Naive thymus-derived CD8-positive, alpha-beta T cell (primary cell): ENCODE measurements at regions not wholly inside any gene's neighbourhood (a gene's known extent, or its start where the extent isn't known, plus 50 kb on each side); places are given as distances from the start of the nearest gene placed in this dataset.

Experiments
- ATAC-seq, 2 donors: fragments of 150-1000 bp; cut with Tn5 transposase in 1 of 2; sonication (Bioruptor Pico), chemical (Tn5 transposase) in 1 of 2; 1 replicate in 1 of 2; 2 replicates in 1 of 2; pipeline ENCODE4 v1.10.0; 2021; ENCODE audit warnings: mild to moderate bottlenecking in 2 of 2, moderate library complexity in 2 of 2
- POLR2A ChIA-PET: fragments of 350-600 bp; sonication (Branson Sonifier 250); formaldehyde crosslinking; loops from one replicate; lab custom pipeline; 2021; ENCODE audit warnings: antibody characterized with exemption; lab: Charles Lee
- DNase-seq, 10 donors: peaks; one replicate each; pipeline versions ENCODE4 v3.0.0 to v3.0.0-alpha.2; 2020 to 2022
- H3K27ac Mint-ChIP-seq, 10 donors: one replicate each; pipeline ENCODE4 v1.8.0; 2020 to 2022; ENCODE audit warnings: mild to moderate bottlenecking in 10 of 10, mixed read lengths in 10 of 10, moderate library complexity in 4 of 10, inconsistent platforms in 1 of 10
- H3K27me3 Mint-ChIP-seq, 5 donors: one replicate each; pipeline ENCODE4 v1.8.0; 2021 to 2022; ENCODE audit warnings: mixed read lengths in 5 of 5
- H3K36me3 Mint-ChIP-seq, 3 donors: one replicate each; pipeline ENCODE4 v1.8.0; 2020 to 2022; ENCODE audit warnings: mixed read lengths in 3 of 3, mild to moderate bottlenecking in 2 of 3, inconsistent platforms in 1 of 3
- H3K4me1 Mint-ChIP-seq, 4 donors: one replicate each; pipeline ENCODE4 v1.8.0; 2021 to 2022; ENCODE audit warnings: mixed read lengths in 4 of 4
- H3K4me3 Mint-ChIP-seq, 10 donors: one replicate each; pipeline ENCODE4 v1.8.0; 2020 to 2022; ENCODE audit warnings: mild to moderate bottlenecking in 10 of 10, mixed read lengths in 10 of 10, moderate library complexity in 6 of 10, inconsistent platforms in 1 of 10
- H3K9me3 Mint-ChIP-seq, 9 donors: one replicate each; pipeline ENCODE4 v1.8.0; 2020 to 2022; ENCODE audit warnings: mixed read lengths in 9 of 9, mild to moderate bottlenecking in 3 of 9, inconsistent platforms in 1 of 9, moderate library complexity in 1 of 9

- H3K4me3 Mint-ChIP-seq = no peak overlapping the region
- POLR2A ChIA-PET = no interaction called here
- no peaks in the 10 kb centered on the region for H3K36me3 Mint-ChIP-seq
- no peak overlapping the region for H3K27ac Mint-ChIP-seq
- peaks cover 0 to 5% (median 0%) of the 10 kb centered on the region in 9 donors for H3K9me3 Mint-ChIP-seq
- H3K27me3 Mint-ChIP-seq = peaks cover 0 to 5% (median 0%) of the 10 kb centered on the region in 5 donors
- DNase-seq = no peak
- ATAC-seq = no peak
- H3K4me1 Mint-ChIP-seq = no peaks in the 10 kb centered on the region
Measured at GRCh38 chr2:59196491-59196890, 955.4 kb upstream of the FANCL start.

DNA sequence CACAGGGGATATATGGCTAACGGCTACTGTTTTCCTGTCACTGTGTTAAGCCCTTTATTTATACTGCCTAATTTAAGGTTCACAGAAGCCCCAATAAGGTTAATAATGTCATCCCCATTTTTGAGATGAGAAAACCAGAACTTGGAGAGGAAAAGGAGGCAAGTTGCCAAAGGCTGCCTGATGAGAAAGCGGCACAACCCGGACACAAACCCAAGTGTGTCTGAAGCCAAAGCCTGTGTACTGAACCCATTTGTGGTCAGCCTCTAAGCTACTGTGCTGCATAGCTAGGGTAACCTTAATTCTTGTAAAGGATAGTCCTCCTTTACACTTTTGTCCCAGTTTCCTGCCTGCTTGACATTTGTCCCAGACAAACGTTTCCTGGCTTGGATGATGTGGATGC, 954.7 kb upstream of the FANCL start:
- no peaks in the 10 kb centered on the region for H3K4me1 Mint-ChIP-seq
- no peak for DNase-seq
- no peaks in the 10 kb centered on the region for H3K36me3 Mint-ChIP-seq

DNA sequence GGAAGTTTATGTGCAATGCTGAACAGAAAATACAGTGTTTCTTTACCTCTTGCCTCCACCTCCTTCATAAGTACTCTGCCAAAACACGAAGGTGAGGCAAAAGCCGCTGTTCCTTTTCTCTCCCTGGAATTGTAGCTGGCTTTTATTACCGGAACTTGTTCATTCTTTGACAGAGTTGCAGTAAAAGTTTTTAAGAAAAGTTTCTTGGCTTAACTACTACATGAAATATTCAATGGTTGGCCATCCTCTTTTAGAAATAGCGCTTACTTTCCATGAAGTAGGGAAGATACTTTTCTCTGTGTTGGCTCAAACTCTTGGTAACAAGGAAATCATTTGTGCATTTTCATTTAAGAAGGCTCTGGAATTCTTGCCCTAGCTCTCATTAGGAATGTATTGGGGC, 950.7 kb upstream of the FANCL start:
- DNase-seq (no peak), ATAC-seq (no peak)
- Mint-ChIP-seq H3K9me3 (peaks cover 0 to 3% (median 0%) of the 10 kb centered on the region in 9 donors), H3K4me3 (no peak overlapping the region), H3K27ac (no peak overlapping the region), H3K36me3 (no peaks in the 10 kb centered on the region), H3K27me3 (peaks cover 0 to 4% (median 0%) of the 10 kb centered on the region in 5 donors), H3K4me1 (no peaks in the 10 kb centered on the region)
- POLR2A ChIA-PET = interaction anchor here (0.6 kb wide), 1 partner anchor 171 kb away, joined by 3 read pairs; no protein-coding TSS in a partner anchor

More for the DNA sequence above, 954.7 kb upstream of the FANCL start:
- Mint-ChIP-seq H3K9me3 (peaks cover 0 to 5% (median 0%) of the 10 kb centered on the region in 9 donors), H3K27me3 (peaks cover 0 to 5% (median 0%) of the 10 kb centered on the region in 5 donors), H3K27ac (no peak overlapping the region), H3K4me3 (no peak overlapping the region)
- POLR2A ChIA-PET = no interaction called here
- ATAC-seq = no peak

DNA sequence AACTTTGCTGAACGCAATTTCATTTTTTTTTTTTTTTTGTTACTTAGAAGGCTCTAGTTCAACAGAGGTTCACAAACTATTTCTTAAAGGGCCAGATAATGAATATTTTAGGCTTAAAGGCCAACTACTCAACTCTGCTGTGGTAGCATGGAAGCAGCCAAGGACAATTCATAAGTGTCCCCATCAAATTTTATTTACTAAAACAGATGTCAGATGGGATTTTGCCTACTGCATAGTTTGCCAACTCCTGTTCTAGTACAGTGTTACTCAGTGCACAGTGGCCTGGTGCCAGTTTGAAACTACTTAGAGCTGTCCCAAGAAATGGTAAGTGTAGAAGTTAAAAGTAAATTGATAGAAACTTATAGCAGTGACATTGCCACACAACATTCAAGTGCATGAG, 949.4 kb upstream of the FANCL start:
- POLR2A ChIA-PET = no interaction called here
- H3K4me3 Mint-ChIP-seq = no peak overlapping the region

GRCh38 chr2:59184276-59185020, 943.3 kb upstream of the FANCL start:
- POLR2A ChIA-PET = no interaction called here
- H3K27me3 Mint-ChIP-seq = peaks cover 0 to 8% (median 0%) of the 10 kb centered on the region in 5 donors
- H3K9me3 Mint-ChIP-seq = peaks cover 0 to 3% (median 0%) of the 10 kb centered on the region in 9 donors
- peaks cover 0 to 6% (median 0%) of the 10 kb centered on the region in 4 donors for H3K4me1 Mint-ChIP-seq
- peak overlapping the region in 1 of 10 donors; percentile 66 for H3K27ac Mint-ChIP-seq
- no peak for DNase-seq
- ATAC-seq = no peak
- H3K36me3 Mint-ChIP-seq = no peaks in the 10 kb centered on the region
- peak overlapping the region in 1 of 10 donors; percentile 57 for H3K4me3 Mint-ChIP-seq

More for the DNA sequence above, 949.4 kb upstream of the FANCL start:
- DNase-seq (no peak), ATAC-seq (no peak)
- no peak overlapping the region for H3K27ac Mint-ChIP-seq
- H3K36me3 Mint-ChIP-seq = no peaks in the 10 kb centered on the region
- H3K27me3 Mint-ChIP-seq = peaks cover 0 to 4% (median 0%) of the 10 kb centered on the region in 5 donors
- no peaks in the 10 kb centered on the region for H3K4me1 Mint-ChIP-seq
- peaks cover 0 to 3% (median 0%) of the 10 kb centered on the region in 9 donors for H3K9me3 Mint-ChIP-seq

GRCh38 chr2:59183070-59183469, 941.9 kb upstream of the FANCL start:
- Mint-ChIP-seq H3K36me3 (no peaks in the 10 kb centered on the region), H3K4me1 (peaks cover 0 to 6% (median 0%) of the 10 kb centered on the region in 4 donors), H3K9me3 (peaks cover 0 to 1% (median 0%) of the 10 kb centered on the region in 9 donors), H3K4me3 (no peak overlapping the region), H3K27me3 (peaks cover 0 to 5% (median 0%) of the 10 kb centered on the region in 5 donors), H3K27ac (no peak overlapping the region)
- POLR2A ChIA-PET = no interaction called here
- ATAC-seq (no peak), DNase-seq (no peak)

DNA sequence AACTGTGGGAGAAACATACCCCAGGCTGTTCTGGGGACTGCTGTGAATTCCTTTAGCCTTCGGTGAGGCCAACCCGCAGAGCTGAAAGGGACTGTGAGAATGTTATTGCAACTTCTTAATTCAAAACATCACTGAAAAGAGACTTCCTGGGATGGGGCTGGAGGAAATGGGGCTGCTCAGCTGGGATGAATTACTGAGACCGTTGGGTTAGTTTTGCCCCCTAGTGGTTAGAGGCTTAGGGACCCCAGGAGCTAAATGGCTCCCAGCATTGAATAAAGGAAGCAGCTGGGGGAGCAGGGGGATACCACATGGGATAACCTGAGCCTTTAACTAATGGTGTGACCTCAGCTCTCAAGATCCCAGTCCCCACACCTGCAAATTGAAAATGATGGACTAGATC, 941.1 kb upstream of the FANCL start:
- H3K9me3 Mint-ChIP-seq = no peaks in the 10 kb centered on the region
- ATAC-seq (no peak), DNase-seq (no peak)
- POLR2A ChIA-PET = no interaction called here
- H3K27me3 Mint-ChIP-seq = peaks cover 0 to 5% (median 0%) of the 10 kb centered on the region in 5 donors
- no peak overlapping the region for H3K27ac Mint-ChIP-seq
- no peak overlapping the region for H3K4me3 Mint-ChIP-seq
- H3K4me1 Mint-ChIP-seq = peaks cover 0 to 6% (median 0%) of the 10 kb centered on the region in 4 donors
- H3K36me3 Mint-ChIP-seq = no peaks in the 10 kb centered on the region

- Mint-ChIP-seq H3K4me1 (peaks cover 0 to 6% (median 0%) of the 10 kb centered on the region in 4 donors), H3K9me3 (no peaks in the 10 kb centered on the region), H3K4me3 (no peak overlapping the region), H3K36me3 (no peaks in the 10 kb centered on the region), H3K27me3 (peaks cover 0 to 5% (median 0%) of the 10 kb centered on the region in 5 donors), H3K27ac (no peak overlapping the region)
- POLR2A ChIA-PET = no interaction called here
- DNase-seq (no peak), ATAC-seq (no peak)
Measured at GRCh38 chr2:59181347-59181746, 940.2 kb upstream of the FANCL start.

- Mint-ChIP-seq H3K36me3 (no peaks in the 10 kb centered on the region), H3K9me3 (no peaks in the 10 kb centered on the region), H3K27me3 (peaks cover 0 to 5% (median 0%) of the 10 kb centered on the region in 5 donors), H3K4me1 (peaks cover 0 to 6% (median 0%) of the 10 kb centered on the region in 4 donors), H3K4me3 (no peak overlapping the region), H3K27ac (no peak overlapping the region)
- POLR2A ChIA-PET = no interaction called here
- ATAC-seq = no peak
- no peak for DNase-seq
Measured at GRCh38 chr2:59180621-59181020, 939.5 kb upstream of the FANCL start.

GRCh38 chr2:59180111-59180510, 939.0 kb upstream of the FANCL start:
- peaks cover 0 to 6% (median 0%) of the 10 kb centered on the region in 4 donors for H3K4me1 Mint-ChIP-seq
- H3K36me3 Mint-ChIP-seq = no peaks in the 10 kb centered on the region
- no peak overlapping the region for H3K4me3 Mint-ChIP-seq
- no peak overlapping the region for H3K27ac Mint-ChIP-seq
- DNase-seq (no peak), ATAC-seq (no peak)
- no peaks in the 10 kb centered on the region for H3K9me3 Mint-ChIP-seq
- POLR2A ChIA-PET = no interaction called here
- peaks cover 0 to 5% (median 0%) of the 10 kb centered on the region in 5 donors for H3K27me3 Mint-ChIP-seq

- peaks cover 0 to 2% (median 0%) of the 10 kb centered on the region in 5 donors for H3K27me3 Mint-ChIP-seq
- no peaks in the 10 kb centered on the region for H3K36me3 Mint-ChIP-seq
- no peak overlapping the region for H3K4me3 Mint-ChIP-seq
- no peak for DNase-seq
- POLR2A ChIA-PET = no interaction called here
- H3K27ac Mint-ChIP-seq = no peak overlapping the region
- H3K4me1 Mint-ChIP-seq = no peaks in the 10 kb centered on the region
- H3K9me3 Mint-ChIP-seq = no peaks in the 10 kb centered on the region
- ATAC-seq = no peak
Measured at GRCh38 chr2:59177748-59178147, 936.6 kb upstream of the FANCL start.

DNA sequence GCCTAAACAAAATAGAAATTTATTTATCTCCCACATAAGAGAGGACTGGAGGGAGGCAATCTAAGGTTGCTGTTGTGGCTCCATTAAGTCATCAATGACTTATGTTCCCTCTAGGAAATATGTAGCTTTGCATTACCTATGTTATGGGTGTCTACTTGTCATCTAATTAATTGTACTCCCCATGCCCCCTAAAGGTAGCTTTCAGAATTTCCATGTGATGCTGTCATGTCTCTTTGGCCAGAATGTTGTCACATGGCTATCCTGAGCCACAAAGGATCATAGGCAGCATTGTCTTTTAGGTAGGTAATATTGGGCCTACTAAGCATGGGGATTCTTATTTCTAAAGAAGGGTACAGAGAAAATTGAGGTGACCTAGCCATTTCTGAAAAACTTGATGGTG, 935.6 kb upstream of the FANCL start:
- H3K27me3 Mint-ChIP-seq = peaks cover 0 to 2% (median 0%) of the 10 kb centered on the region in 5 donors
- no peaks in the 10 kb centered on the region for H3K9me3 Mint-ChIP-seq
- ATAC-seq (no peak), DNase-seq (no peak)
- H3K4me1 Mint-ChIP-seq = no peaks in the 10 kb centered on the region
- H3K36me3 Mint-ChIP-seq = no peaks in the 10 kb centered on the region
- no peak overlapping the region for H3K4me3 Mint-ChIP-seq
- no peak overlapping the region for H3K27ac Mint-ChIP-seq
- POLR2A ChIA-PET = no interaction called here

DNA sequence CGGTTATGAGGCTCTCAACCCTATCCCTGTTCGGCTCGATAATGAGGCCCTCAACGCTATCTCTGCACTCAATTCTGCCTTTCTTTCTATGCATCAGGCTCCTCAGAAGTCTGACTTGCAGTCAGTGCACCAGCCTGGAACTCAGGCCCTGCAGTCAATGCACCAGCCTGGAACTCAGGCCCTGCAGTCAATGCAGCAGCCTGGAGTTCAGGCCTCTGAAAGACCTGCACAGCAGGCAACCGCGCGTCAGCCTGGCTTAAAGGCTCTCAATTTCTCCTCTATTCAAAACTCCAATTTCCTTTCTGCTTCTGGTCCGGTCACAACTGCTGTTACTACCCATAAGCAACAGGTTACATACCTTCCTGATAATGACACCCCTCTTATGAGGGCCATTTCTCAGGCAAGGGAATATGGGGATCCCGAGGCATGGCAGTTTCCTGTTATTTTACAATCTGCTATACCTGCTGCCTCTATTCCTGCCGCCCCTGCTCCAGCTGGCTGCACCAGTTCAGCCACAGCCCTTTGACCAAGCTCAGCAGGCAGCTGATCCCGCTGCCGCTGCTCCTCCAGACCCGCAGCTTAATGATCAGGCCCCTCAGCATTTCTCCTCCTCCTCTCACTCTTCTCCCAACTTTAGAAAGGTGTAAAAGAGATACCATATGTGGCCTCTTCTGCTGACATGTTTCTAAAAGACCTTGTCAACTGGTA, 933.6 kb upstream of the FANCL start:
- ATAC-seq (no peak), DNase-seq (no peak)
- H3K9me3 Mint-ChIP-seq = no peaks in the 10 kb centered on the region
- no peaks in the 10 kb centered on the region for H3K4me1 Mint-ChIP-seq
- H3K27me3 Mint-ChIP-seq = peaks cover 0 to 2% (median 0%) of the 10 kb centered on the region in 5 donors
- H3K27ac Mint-ChIP-seq = peak overlapping the region in 1 of 10 donors; percentile 43
- POLR2A ChIA-PET = no interaction called here
- H3K36me3 Mint-ChIP-seq = no peaks in the 10 kb centered on the region
- no peak overlapping the region for H3K4me3 Mint-ChIP-seq
